ENCODE measurements at regions not wholly inside any gene's neighbourhood (a gene's known extent, or its start where the extent isn't known, plus 50 kb on each side); places are given as distances from the start of the nearest gene placed in this dataset.

DNA sequence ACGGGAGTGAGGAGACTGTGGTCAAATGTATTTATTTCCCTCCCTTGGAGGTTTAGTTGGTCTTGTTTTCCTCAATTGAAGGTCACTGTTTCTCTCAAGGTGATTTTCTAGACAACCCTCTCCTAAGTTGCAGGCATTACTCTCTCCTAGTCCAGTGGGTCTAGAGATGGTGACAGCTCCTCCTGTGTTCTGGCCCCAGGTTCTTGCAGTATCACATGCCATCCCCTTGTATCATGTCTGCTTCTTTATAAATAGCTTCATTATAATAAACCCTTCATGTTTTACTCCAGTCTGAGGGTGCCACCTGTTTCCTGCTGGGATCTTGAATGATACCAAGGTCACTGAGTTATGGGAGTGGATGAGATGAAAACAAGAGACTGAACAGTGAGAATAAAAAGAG is 208.0 kb upstream of the KCNN2 start:
- H3K36me3 ChIP-seq (replicated peaks in 1 of 2), result no peaks in the 10 kb centered on the region
- no peaks in the 10 kb centered on the region for H3K27me3 ChIP-seq
- WGBS, 4 donors, result 56 to 85% (median 65%) methylated on average over 1 of the region's 1 CpG
- H3K27ac ChIP-seq, result no peak overlapping the region
- no peaks in the 10 kb centered on the region for H3K4me1 ChIP-seq (replicated peaks in 1 of 2)
- TF ChIP-seq CTCF (IDR thresholded peaks at IDR 0.05) (no peak), POLR2A (IDR thresholded peaks at IDR 0.05) (no peak)
- intact Hi-C loops (cut with DNase I), result no loop called here
- no peaks in the 10 kb centered on the region for H3K9me3 ChIP-seq (replicated peaks in 1 of 3)
- DNase-seq, result no peak
- H3K4me3 ChIP-seq, result no peak overlapping the region

- WGBS, 4 donors, result 89 to 91% (median 90%) methylated on average over 5 of the region's 5 CpGs
- Histone ChIP-seq H3K27ac (no peak overlapping the region), H3K4me1 (replicated peaks in 1 of 2) (no peaks in the 10 kb centered on the region), H3K9me3 (replicated peaks in 1 of 3) (no peaks in the 10 kb centered on the region), H3K27me3 (no peaks in the 10 kb centered on the region), H3K36me3 (replicated peaks in 1 of 2) (no peaks in the 10 kb centered on the region), H3K4me3 (no peak overlapping the region)
- no peak for DNase-seq
- intact Hi-C loops (cut with DNase I), result no loop called here
- TF ChIP-seq POLR2A (IDR thresholded peaks at IDR 0.05) (no peak), CTCF (IDR thresholded peaks at IDR 0.05) (no peak)
Measured at GRCh38 chr5:114166081-114166480, 195.8 kb upstream of the KCNN2 start.

GRCh38 chr5:114174131-114174530 is 187.7 kb upstream of the KCNN2 start:
- H3K27ac ChIP-seq, result no peak overlapping the region
- H3K4me1 ChIP-seq (replicated peaks in 1 of 2), result no peaks in the 10 kb centered on the region
- no peak for TF ChIP-seq POLR2A (IDR thresholded peaks at IDR 0.05)
- TF ChIP-seq CTCF (IDR thresholded peaks at IDR 0.05), result no peak
- peaks cover 0 to 6% (median 0%) of the 10 kb centered on the region in 3 donors for H3K9me3 ChIP-seq (replicated peaks in 1 of 3)
- intact Hi-C loops (cut with DNase I), result no loop called here
- 75 to 79% (median 75%) methylated on average over 2 of the region's 2 CpGs for WGBS, 4 donors
- DNase-seq, result no peak
- no peak overlapping the region for H3K4me3 ChIP-seq
- H3K36me3 ChIP-seq (replicated peaks in 1 of 2), result no peaks in the 10 kb centered on the region
- H3K27me3 ChIP-seq, result no peaks in the 10 kb centered on the region

GRCh38 chr5:114174837-114175236 is 187.0 kb upstream of the KCNN2 start:
- Histone ChIP-seq H3K4me1 (replicated peaks in 1 of 2) (no peaks in the 10 kb centered on the region), H3K4me3 (no peak overlapping the region), H3K36me3 (replicated peaks in 1 of 2) (no peaks in the 10 kb centered on the region), H3K27me3 (no peaks in the 10 kb centered on the region), H3K9me3 (replicated peaks in 1 of 3) (peaks cover 0 to 6% (median 0%) of the 10 kb centered on the region in 3 donors), H3K27ac (no peak overlapping the region)
- no peak for DNase-seq
- 70 to 88% (median 72%) methylated on average over 1 of the region's 1 CpG for WGBS, 4 donors
- intact Hi-C loops (cut with DNase I), result no loop called here
- TF ChIP-seq POLR2A (IDR thresholded peaks at IDR 0.05), result no peak
- no peak for TF ChIP-seq CTCF (IDR thresholded peaks at IDR 0.05)
